ENCODE measurements at regions not wholly inside any gene's neighbourhood (a gene's known extent, or its start where the extent isn't known, plus 50 kb on each side); places are given as distances from the start of the nearest gene placed in this dataset.

DNA sequence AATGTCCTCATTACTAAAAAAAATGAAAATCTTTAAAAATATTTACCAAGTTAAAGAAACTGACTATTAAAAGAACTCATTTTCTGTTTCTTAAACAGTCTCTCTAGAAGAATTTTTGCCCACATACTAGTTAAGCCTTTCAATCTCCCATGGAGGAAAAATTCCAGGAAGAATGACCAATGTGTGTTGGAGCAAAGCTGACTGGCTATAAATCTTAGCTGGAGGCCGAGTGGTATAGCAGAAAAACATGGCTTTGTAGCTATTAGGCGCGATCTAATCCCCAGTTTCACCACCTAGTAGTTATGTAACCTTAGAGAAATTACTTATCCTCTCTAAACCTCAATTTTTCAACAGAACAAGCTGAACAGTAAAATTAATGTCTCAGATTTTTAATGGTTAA is 135.5 kb upstream of the PRLR start (continued):
- no peak for TF ChIP-seq ZFAT (CRISPR knock-in tag; conservative IDR thresholded peaks at IDR 0.05)

- DNase-seq (ENCODE audit: low spot score) (no peak), ATAC-seq (no peak), FAIRE-seq (no peak)
- Histone ChIP-seq H3K4me1 (ENCODE audit: insufficient read depth, low read length) (no peaks in the 10 kb centered on the region), H3K4me2 (ENCODE audit: low read depth, low read length) (no peak overlapping the region), H3K4me3 (replicated peaks in 1 of 3; ENCODE audit: insufficient read depth in 1 of 3, low read depth in 2 of 3, low read length in 3 of 3) (no peak overlapping the region), H3K27me3 (ENCODE audit: control insufficient read depth in 1 of 2, insufficient read depth in 2 of 2, low read length in 2 of 2) (no peaks in the 10 kb centered on the region; a peak in 1 of 5 replicates), H3K79me2 (ENCODE audit: insufficient read depth, low read length) (no peaks in the 10 kb centered on the region), H2AFZ (ENCODE audit: low read length) (no peak overlapping the region), H3K9me3 (ENCODE audit: low read length) (no peaks in the 10 kb centered on the region), H3K27ac (ENCODE audit: extremely low read length, insufficient read depth, low read length) (no peak overlapping the region), H3K9ac (ENCODE audit: insufficient read depth, low read depth, low read length) (no peak overlapping the region), H3K36me3 (replicated peaks in 1 of 2; ENCODE audit: control insufficient read depth in 1 of 2, insufficient read depth in 2 of 2, low read length in 2 of 2) (no peaks in the 10 kb centered on the region), H4K20me1 (ENCODE audit: insufficient read depth, low read length) (no peaks in the 10 kb centered on the region)
- BruUV-seq (replicated peaks) = no TSS peak
- CTCF ChIA-PET (ENCODE audit: low intra/inter-chr PET ratio, low total read pairs) = no interaction called here
- intact Hi-C loops (cut with micrococcal nuclease; ENCODE audit: unreplicated experiment) = no loop called here
- 0% methylated on average over 2 of the region's 2 CpGs for WGBS (ENCODE audit: low lambda C conversion rate)
- POLR2A ChIA-PET = no interaction called here
- in situ Hi-C loops (cut with HindIII; ENCODE audit: extremely low pct_ligation_motif_present, low pct_unique_long_range_greater_than_20kb) = no loop called here
- TF ChIP-seq SATB2 (CRISPR knock-in tag; IDR thresholded peaks at IDR 0.05) (no peak), SNRNP70 (IDR thresholded peaks at IDR 0.05; ENCODE audit: low read depth, low read length) (no peak), ZFP36L1 (CRISPR knock-in tag; IDR thresholded peaks at IDR 0.05) (no peak), CENPX (CRISPR knock-in tag; IDR thresholded peaks at IDR 0.05) (no peak), SAP130 (CRISPR knock-in tag; IDR thresholded peaks at IDR 0.05; ENCODE audit: low read depth) (no peak), ZNF101 (CRISPR knock-in tag; IDR thresholded peaks at IDR 0.05; ENCODE audit: borderline replicate concordance, low read depth) (no peak)
- TF ChIP-seq, protein P1, sequence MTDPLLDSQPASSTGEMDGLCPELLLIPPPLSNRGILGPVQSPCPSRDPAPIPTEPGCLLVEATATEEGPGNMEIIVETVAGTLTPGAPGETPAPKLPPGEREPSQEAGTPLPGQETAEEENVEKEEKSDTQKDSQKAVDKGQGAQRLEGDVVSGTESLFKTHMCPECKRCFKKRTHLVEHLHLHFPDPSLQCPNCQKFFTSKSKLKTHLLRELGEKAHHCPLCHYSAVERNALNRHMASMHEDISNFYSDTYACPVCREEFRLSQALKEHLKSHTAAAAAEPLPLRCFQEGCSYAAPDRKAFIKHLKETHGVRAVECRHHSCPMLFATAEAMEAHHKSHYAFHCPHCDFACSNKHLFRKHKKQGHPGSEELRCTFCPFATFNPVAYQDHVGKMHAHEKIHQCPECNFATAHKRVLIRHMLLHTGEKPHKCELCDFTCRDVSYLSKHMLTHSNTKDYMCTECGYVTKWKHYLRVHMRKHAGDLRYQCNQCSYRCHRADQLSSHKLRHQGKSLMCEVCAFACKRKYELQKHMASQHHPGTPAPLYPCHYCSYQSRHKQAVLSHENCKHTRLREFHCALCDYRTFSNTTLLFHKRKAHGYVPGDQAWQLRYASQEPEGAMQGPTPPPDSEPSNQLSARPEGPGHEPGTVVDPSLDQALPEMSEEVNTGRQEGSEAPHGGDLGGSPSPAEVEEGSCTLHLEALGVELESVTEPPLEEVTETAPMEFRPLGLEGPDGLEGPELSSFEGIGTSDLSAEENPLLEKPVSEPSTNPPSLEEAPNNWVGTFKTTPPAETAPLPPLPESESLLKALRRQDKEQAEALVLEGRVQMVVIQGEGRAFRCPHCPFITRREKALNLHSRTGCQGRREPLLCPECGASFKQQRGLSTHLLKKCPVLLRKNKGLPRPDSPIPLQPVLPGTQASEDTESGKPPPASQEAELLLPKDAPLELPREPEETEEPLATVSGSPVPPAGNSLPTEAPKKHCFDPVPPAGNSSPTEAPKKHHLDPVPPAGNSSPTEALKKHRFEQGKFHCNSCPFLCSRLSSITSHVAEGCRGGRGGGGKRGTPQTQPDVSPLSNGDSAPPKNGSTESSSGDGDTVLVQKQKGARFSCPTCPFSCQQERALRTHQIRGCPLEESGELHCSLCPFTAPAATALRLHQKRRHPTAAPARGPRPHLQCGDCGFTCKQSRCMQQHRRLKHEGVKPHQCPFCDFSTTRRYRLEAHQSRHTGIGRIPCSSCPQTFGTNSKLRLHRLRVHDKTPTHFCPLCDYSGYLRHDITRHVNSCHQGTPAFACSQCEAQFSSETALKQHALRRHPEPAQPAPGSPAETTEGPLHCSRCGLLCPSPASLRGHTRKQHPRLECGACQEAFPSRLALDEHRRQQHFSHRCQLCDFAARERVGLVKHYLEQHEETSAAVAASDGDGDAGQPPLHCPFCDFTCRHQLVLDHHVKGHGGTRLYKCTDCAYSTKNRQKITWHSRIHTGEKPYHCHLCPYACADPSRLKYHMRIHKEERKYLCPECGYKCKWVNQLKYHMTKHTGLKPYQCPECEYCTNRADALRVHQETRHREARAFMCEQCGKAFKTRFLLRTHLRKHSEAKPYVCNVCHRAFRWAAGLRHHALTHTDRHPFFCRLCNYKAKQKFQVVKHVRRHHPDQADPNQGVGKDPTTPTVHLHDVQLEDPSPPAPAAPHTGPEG (CRISPR knock-in tag; IDR thresholded peaks at IDR 0.05) = no peak
- TF ChIP-seq, protein P2, sequence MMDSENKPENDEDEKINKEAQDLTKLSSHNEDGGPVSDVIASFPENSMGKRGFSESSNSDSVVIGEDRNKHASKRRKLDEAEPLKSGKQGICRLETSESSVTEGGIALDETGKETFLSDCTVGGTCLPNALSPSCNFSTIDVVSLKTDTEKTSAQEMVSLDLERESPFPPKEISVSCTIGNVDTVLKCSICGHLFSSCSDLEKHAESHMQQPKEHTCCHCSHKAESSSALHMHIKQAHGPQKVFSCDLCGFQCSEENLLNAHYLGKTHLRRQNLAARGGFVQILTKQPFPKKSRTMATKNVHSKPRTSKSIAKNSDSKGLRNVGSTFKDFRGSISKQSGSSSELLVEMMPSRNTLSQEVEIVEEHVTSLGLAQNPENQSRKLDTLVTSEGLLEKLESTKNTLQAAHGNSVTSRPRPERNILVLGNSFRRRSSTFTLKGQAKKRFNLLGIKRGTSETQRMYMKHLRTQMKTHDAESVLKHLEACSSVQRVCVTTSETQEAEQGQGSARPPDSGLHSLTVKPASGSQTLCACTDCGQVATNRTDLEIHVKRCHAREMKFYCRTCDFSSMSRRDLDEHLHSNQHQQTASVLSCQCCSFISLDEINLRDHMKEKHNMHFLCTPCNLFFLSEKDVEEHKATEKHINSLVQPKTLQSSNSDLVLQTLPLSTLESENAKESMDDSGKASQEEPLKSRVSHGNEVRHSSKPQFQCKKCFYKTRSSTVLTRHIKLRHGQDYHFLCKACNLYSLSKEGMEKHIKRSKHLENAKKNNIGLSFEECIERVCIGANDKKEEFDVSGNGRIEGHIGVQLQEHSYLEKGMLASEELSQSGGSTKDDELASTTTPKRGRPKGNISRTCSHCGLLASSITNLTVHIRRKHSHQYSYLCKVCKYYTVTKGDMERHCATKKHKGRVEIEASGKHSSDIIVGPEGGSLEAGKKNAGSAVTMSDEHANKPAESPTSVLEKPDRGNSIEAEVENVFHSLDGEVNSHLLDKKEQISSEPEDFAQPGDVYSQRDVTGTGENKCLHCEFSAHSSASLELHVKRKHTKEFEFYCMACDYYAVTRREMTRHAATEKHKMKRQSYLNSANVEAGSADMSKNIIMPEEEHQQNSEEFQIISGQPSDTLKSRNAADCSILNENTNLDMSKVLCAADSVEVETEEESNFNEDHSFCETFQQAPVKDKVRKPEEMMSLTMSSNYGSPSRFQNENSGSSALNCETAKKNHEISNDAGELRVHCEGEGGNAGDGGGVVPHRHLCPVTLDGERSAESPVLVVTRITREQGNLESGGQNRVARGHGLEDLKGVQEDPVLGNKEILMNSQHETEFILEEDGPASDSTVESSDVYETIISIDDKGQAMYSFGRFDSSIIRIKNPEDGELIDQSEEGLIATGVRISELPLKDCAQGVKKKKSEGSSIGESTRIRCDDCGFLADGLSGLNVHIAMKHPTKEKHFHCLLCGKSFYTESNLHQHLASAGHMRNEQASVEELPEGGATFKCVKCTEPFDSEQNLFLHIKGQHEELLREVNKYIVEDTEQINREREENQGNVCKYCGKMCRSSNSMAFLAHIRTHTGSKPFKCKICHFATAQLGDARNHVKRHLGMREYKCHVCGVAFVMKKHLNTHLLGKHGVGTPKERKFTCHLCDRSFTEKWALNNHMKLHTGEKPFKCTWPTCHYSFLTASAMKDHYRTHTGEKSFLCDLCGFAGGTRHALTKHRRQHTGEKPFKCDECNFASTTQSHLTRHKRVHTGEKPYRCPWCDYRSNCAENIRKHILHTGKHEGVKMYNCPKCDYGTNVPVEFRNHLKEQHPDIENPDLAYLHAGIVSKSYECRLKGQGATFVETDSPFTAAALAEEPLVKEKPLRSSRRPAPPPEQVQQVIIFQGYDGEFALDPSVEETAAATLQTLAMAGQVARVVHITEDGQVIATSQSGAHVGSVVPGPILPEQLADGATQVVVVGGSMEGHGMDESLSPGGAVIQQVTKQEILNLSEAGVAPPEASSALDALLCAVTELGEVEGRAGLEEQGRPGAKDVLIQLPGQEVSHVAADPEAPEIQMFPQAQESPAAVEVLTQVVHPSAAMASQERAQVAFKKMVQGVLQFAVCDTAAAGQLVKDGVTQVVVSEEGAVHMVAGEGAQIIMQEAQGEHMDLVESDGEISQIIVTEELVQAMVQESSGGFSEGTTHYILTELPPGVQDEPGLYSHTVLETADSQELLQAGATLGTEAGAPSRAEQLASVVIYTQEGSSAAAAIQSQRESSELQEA (CRISPR knock-in tag; IDR thresholded peaks at IDR 0.05; ENCODE audit: not compliant biosample characterization) = no peak
These were observed 134.1 kb upstream of the PRLR start for GRCh38 chr5:35364350-35364749.

Measured in HepG2 (cell line).